ENCODE measurements at regions not wholly inside any gene's neighbourhood (a gene's known extent, or its start where the extent isn't known, plus 50 kb on each side); places are given as distances from the start of the nearest gene placed in this dataset.
"Not testable (repeated sequence)": the region's sequence is repeated elsewhere in the genome, so short reads cannot be mapped to it uniquely, and the experiment has no call there.

GRCh38 chr3:166688665-166689064 is 691.4 kb downstream of the ZBBX start:
- DNase-seq (ENCODE audit: low spot score): no peak

GRCh38 chr3:166685246-166685645 is 694.9 kb downstream of the ZBBX start:
- no peak for DNase-seq (ENCODE audit: low spot score)
- ATAC-seq: no peak

More at GRCh38 chr3:166688665-166689064, 691.4 kb downstream of the ZBBX start:
- no peak for ATAC-seq

- not testable (repeated sequence) for DNase-seq (ENCODE audit: low spot score); ATAC-seq
Observed at GRCh38 chr3:166684077-166684476, 696.0 kb downstream of the ZBBX start.

- no peak for DNase-seq (ENCODE audit: low spot score)
- no peak for ATAC-seq
Observed at GRCh38 chr3:166669781-166670180, 710.3 kb downstream of the ZBBX start.

GRCh38 chr3:166663194-166663593 is 716.9 kb downstream of the ZBBX start:
- no peak for ATAC-seq

GRCh38 chr3:166661621-166662020 is 718.5 kb downstream of the ZBBX start:
- ATAC-seq (no peak), DNase-seq (ENCODE audit: low spot score) (no peak)

More at GRCh38 chr3:166663194-166663593, 716.9 kb downstream of the ZBBX start:
- no peak for DNase-seq (ENCODE audit: low spot score)

GRCh38 chr3:166660962-166661361 is 719.1 kb downstream of the ZBBX start:
- ATAC-seq (no peak), DNase-seq (ENCODE audit: low spot score) (no peak)

- ATAC-seq (no peak), DNase-seq (ENCODE audit: low spot score) (no peak)
Observed at GRCh38 chr3:166637984-166638530, 742.0 kb downstream of the ZBBX start.

GRCh38 chr3:166634091-166634746 is 745.9 kb downstream of the ZBBX start:
- no peak for DNase-seq (ENCODE audit: low spot score)
- no peak for ATAC-seq

GRCh38 chr3:166630190-166630589 is 749.9 kb downstream of the ZBBX start:
- no peak for ATAC-seq
- DNase-seq (ENCODE audit: low spot score): no peak

GRCh38 chr3:166613365-166613764 is 766.7 kb downstream of the ZBBX start:
- no peak for ATAC-seq
- no peak for DNase-seq (ENCODE audit: low spot score)

- not testable (repeated sequence) for DNase-seq (ENCODE audit: low spot score); ATAC-seq
Observed at GRCh38 chr3:166612761-166613160, 767.3 kb downstream of the ZBBX start.

- ATAC-seq (no peak), DNase-seq (ENCODE audit: low spot score) (no peak)
Observed at GRCh38 chr3:166607933-166608521, 770.8 kb upstream of the BCHE start.

- ATAC-seq: no peak
- no peak for DNase-seq (ENCODE audit: low spot score)
Observed at GRCh38 chr3:166606988-166607387, 769.8 kb upstream of the BCHE start.

- DNase-seq (ENCODE audit: low spot score) (no peak), ATAC-seq (no peak)
Observed at GRCh38 chr3:166593776-166594175, 756.6 kb upstream of the BCHE start.

GRCh38 chr3:166582236-166582635 is 745.0 kb upstream of the BCHE start:
- no peak for DNase-seq (ENCODE audit: low spot score)
- no peak for ATAC-seq

- ATAC-seq (no peak), DNase-seq (ENCODE audit: low spot score) (no peak)
Observed at GRCh38 chr3:166580561-166580960, 743.3 kb upstream of the BCHE start.

GRCh38 chr3:166575161-166575560 is 737.9 kb upstream of the BCHE start:
- no peak for ATAC-seq

GRCh38 chr3:166571686-166572085 is 734.5 kb upstream of the BCHE start:
- ATAC-seq; DNase-seq (ENCODE audit: low spot score): not testable (repeated sequence)

More at GRCh38 chr3:166575161-166575560, 737.9 kb upstream of the BCHE start:
- no peak for DNase-seq (ENCODE audit: low spot score)

- no peak for ATAC-seq
- no peak for DNase-seq (ENCODE audit: low spot score)
Observed at GRCh38 chr3:166570102-166570501, 732.9 kb upstream of the BCHE start.

- DNase-seq (ENCODE audit: low spot score): no peak
Observed at GRCh38 chr3:166569589-166569988, 732.4 kb upstream of the BCHE start.

GRCh38 chr3:166560253-166560652 is 723.0 kb upstream of the BCHE start:
- ATAC-seq (no peak), DNase-seq (ENCODE audit: low spot score) (no peak)

More at GRCh38 chr3:166569589-166569988, 732.4 kb upstream of the BCHE start:
- no peak for ATAC-seq

All from left lobe of liver (tissue), 2 donors.